HepG2 (cell line): ENCODE measurements at regions not wholly inside any gene's neighbourhood (a gene's known extent, or its start where the extent isn't known, plus 50 kb on each side); places are given as distances from the start of the nearest gene placed in this dataset.

Experiments
- ATAC-seq: fragments of 200-7000 bp; cut with Tn5 transposase; 3 replicates; pipeline ENCODE4 v1.9.1; 2020; ENCODE audit warnings: mild to moderate bottlenecking, moderate library complexity
- BruUV-seq: library from RNA; stranded (reverse); fragments of 400-500 nt; replicated peaks from 2 replicates; lab custom pipeline; 2021; lab: Mats Ljungman, UMichigan
- CTCF ChIA-PET: fragments of 300-600 bp; formaldehyde crosslinking; extraction: SDS; loops from one replicate; lab custom pipeline; 2021; ENCODE audit warnings: low total read pairs, inconsistent platforms, low intra/inter-chr PET ratio; lab: Yijun Ruan, JAX
- POLR2A ChIA-PET: fragments of 350-600 bp; sonication (Branson Sonifier 250); formaldehyde crosslinking; loops from one replicate; lab custom pipeline; 2020; ENCODE audit warnings: antibody characterized with exemption, inconsistent platforms; lab: Yijun Ruan, JAX
- DNase-seq: peaks from one replicate; pipeline ENCODE4 v3.0.0-alpha.2; 2015; ENCODE audit warnings: low spot score
- FAIRE-seq: peaks from 3 replicates; lab custom pipeline; 2011; peaks lifted over from hg19 to GRCh38; lab: Jason Lieb, UNC
- H2AFZ ChIP-seq: one replicate; pipeline ENCODE4 v1.6.1; 2011; ENCODE audit warnings: low read length, inconsistent platforms
- H3K27ac ChIP-seq: fragments of 300-600 bp; 3 replicates; pipeline ENCODE4 v1.8.0; 2011; ENCODE audit warnings: mixed run types, mild to moderate bottlenecking, mixed read lengths, low read length, inconsistent platforms; ENCODE audit not compliant: insufficient read depth; ENCODE audit errors: extremely low read length
- H3K27me3 ChIP-seq, 2 experiments: fragments of 200-600 bp in 1 of 2; 2 replicates in 1 of 2; 3 replicates in 1 of 2; pipeline versions ENCODE4 v1.6.0 to v1.8.0; 2011; ENCODE audit warnings: low read length in 2 of 2, mild to moderate bottlenecking in 2 of 2, moderate library complexity in 2 of 2, inconsistent platforms in 1 of 2; ENCODE audit not compliant: insufficient read depth in 2 of 2, control insufficient read depth in 1 of 2
- H3K36me3 ChIP-seq, 2 experiments: fragments of 200-600 bp in 1 of 2; replicated peaks in 1 of 2; 2 replicates in 1 of 2; 3 replicates in 1 of 2; pipeline versions ENCODE4 v1.5.1 to v1.8.0; 2011; ENCODE audit warnings: low read length in 2 of 2, inconsistent platforms in 1 of 2; ENCODE audit not compliant: insufficient read depth in 2 of 2, control insufficient read depth in 1 of 2
- H3K4me1 ChIP-seq: 2 replicates; pipeline ENCODE4 v1.5.1; 2012; ENCODE audit warnings: low read length, inconsistent platforms; ENCODE audit not compliant: insufficient read depth
- H3K4me2 ChIP-seq: 2 replicates; pipeline ENCODE4 v1.6.0; 2011; ENCODE audit warnings: low read depth, low read length, inconsistent platforms
- H3K4me3 ChIP-seq, 3 experiments: fragments of 200-600 bp in 1 of 3; sonication (generic), shearing (Covaris generic) in 1 of 3; replicated peaks in 1 of 3; 2 replicates each; pipeline ENCODE4 v1.5.1; 2011 to 2016; ENCODE audit warnings: low read length in 3 of 3, inconsistent platforms in 2 of 3, low read depth in 2 of 3, mild to moderate bottlenecking in 2 of 3, control low read depth in 1 of 3, mixed read lengths in 1 of 3; ENCODE audit not compliant: insufficient read depth in 1 of 3
- H3K79me2 ChIP-seq: one replicate; pipeline ENCODE4 v1.6.1; 2011; ENCODE audit warnings: low read length, inconsistent platforms; ENCODE audit not compliant: insufficient read depth
- H3K9ac ChIP-seq: 2 replicates; pipeline ENCODE4 v1.6.0; 2011; ENCODE audit warnings: mild to moderate bottlenecking, low read depth, low read length, inconsistent platforms; ENCODE audit not compliant: insufficient read depth
- H3K9me3 ChIP-seq: 2 replicates; pipeline ENCODE4 v1.5.1; 2012; ENCODE audit warnings: mild to moderate bottlenecking, low read length
- H4K20me1 ChIP-seq: 2 replicates; pipeline ENCODE4 v1.6.0; 2011; ENCODE audit warnings: inconsistent platforms, mild to moderate bottlenecking, low read length, moderate library complexity; ENCODE audit not compliant: insufficient read depth
- CENPX ChIP-seq: sonication (generic); formaldehyde crosslinking; IDR thresholded peaks from 2 replicates; pipeline ENCODE4 v1.9.0; 2021; ENCODE audit warnings: mild to moderate bottlenecking, missing genetic modification reagents, moderate library complexity
- CREBL2 ChIP-seq: sonication (generic); formaldehyde crosslinking; IDR thresholded peaks from 2 replicates; pipeline ENCODE4 v1.8.1; 2023; ENCODE audit warnings: missing genetic modification reagents, mild to moderate bottlenecking, borderline replicate concordance
- DMAP1 ChIP-seq: IDR thresholded peaks from 2 replicates; pipeline ENCODE4 v1.6.1; 2016
- GPN1 ChIP-seq: sonication (generic); formaldehyde crosslinking; IDR thresholded peaks from 2 replicates; pipeline ENCODE4 v1.5.1; 2020; ENCODE audit warnings: missing genetic modification reagents, borderline replicate concordance
- NR2F2 ChIP-seq: IDR thresholded peaks from 2 replicates; pipeline ENCODE4 v1.6.1; 2012; ENCODE audit warnings: low read depth, inconsistent platforms, borderline replicate concordance
- RXRA ChIP-seq: sonication (generic); formaldehyde crosslinking; IDR thresholded peaks from 2 replicates; pipeline ENCODE4 v1.5.1; 2020; ENCODE audit warnings: missing genetic modification reagents
- SCMH1 ChIP-seq: sonication (generic); formaldehyde crosslinking; IDR thresholded peaks from 2 replicates; pipeline ENCODE4 v1.9.0; 2021; ENCODE audit warnings: missing genetic modification reagents, mild to moderate bottlenecking, borderline replicate concordance
- SMAD9 ChIP-seq: sonication (generic); formaldehyde crosslinking; IDR thresholded peaks from 2 replicates; pipeline ENCODE4 v1.5.1; 2020; ENCODE audit warnings: mild to moderate bottlenecking, missing genetic modification reagents
- SRF ChIP-seq: IDR thresholded peaks from 2 replicates; pipeline ENCODE4 v1.6.1; 2011; ENCODE audit warnings: mild to moderate bottlenecking, low read depth, low read length, moderate library complexity
- TCF7L2 ChIP-seq: IDR thresholded peaks from 2 replicates; pipeline ENCODE4 v1.6.1; 2011; ENCODE audit warnings: mild to moderate bottlenecking, low read depth, low read length, moderate library complexity
- ZNF280D ChIP-seq: sonication (generic); formaldehyde crosslinking; IDR thresholded peaks from 2 replicates; pipeline ENCODE4 v1.5.1; 2020; ENCODE audit warnings: mild to moderate bottlenecking, missing genetic modification reagents
- ZNF30 ChIP-seq: sonication (generic); formaldehyde crosslinking; IDR thresholded peaks from 2 replicates; pipeline ENCODE4 v1.5.0; 2020; ENCODE audit warnings: mild to moderate bottlenecking, missing genetic modification reagents
- ZNF569 ChIP-seq: sonication (generic); formaldehyde crosslinking; IDR thresholded peaks from 2 replicates; pipeline ENCODE4 v1.5.0; 2020; ENCODE audit warnings: mild to moderate bottlenecking, missing genetic modification reagents, moderate library complexity, borderline replicate concordance
- WGBS: methylation state at CpG from one replicate; pipeline ENCODE4 v1.1.6; 2017; ENCODE audit warnings: low lambda C conversion rate; 5-methylcytosine and 5-hydroxymethylcytosine counted together
- in situ Hi-C: cut with HindIII; loops from 2 replicates; pipeline ENCODE4 v1.10.0; 2017; ENCODE audit warnings: low pct_unique_long_range_greater_than_20kb; ENCODE audit not compliant: extremely low pct_ligation_motif_present
- intact Hi-C: fragments of 100-400 bp; cut with micrococcal nuclease; formaldehyde crosslinking; loops from one replicate; pipeline ENCODE4 v1.10.0; 2022; ENCODE audit not compliant: unreplicated experiment

- Histone ChIP-seq H3K4me3 (no peak overlapping the region), H3K27ac (no peak overlapping the region), H3K79me2 (no peaks in the 10 kb centered on the region), H3K4me2 (no peak overlapping the region), H3K4me1 (no peaks in the 10 kb centered on the region), H3K27me3 (peaks cover 0 to 7% of the 10 kb centered on the region in 2 experiments; a peak in 1 of 5 replicates), H3K36me3 (no peaks in the 10 kb centered on the region), H4K20me1 (no peaks in the 10 kb centered on the region)
- intact Hi-C loops, result no loop called here
- WGBS, result 22% methylated on average over 4 of the region's 4 CpGs
- FAIRE-seq (no peak), DNase-seq (no peak)
- no TSS peak for BruUV-seq
- CTCF ChIA-PET, result no interaction called here
- TF ChIP-seq SMAD9, result no peak
- no peak for TF ChIP-seq SCMH1 (CRISPR knock-in tag)
- TF ChIP-seq CREBL2 (CRISPR knock-in tag), result no peak
- TF ChIP-seq GPN1, result no peak
- no peak for TF ChIP-seq ZNF30 (CRISPR knock-in tag)
- no peak for TF ChIP-seq RXRA (CRISPR knock-in tag)
- TF ChIP-seq ZNF569, result no peak
- TF ChIP-seq, all 625 proteins: peak for 0
- in situ Hi-C loops, result no loop called here
- no peak overlapping the region for H3K9ac ChIP-seq
- H2AFZ ChIP-seq, result no peak overlapping the region
- POLR2A ChIA-PET, result no interaction called here
- no peaks in the 10 kb centered on the region for H3K9me3 ChIP-seq
- no peak for ATAC-seq
Measured at GRCh38 chr20:4476903-4477500, 209.3 kb upstream of the PRNP start.

DNA sequence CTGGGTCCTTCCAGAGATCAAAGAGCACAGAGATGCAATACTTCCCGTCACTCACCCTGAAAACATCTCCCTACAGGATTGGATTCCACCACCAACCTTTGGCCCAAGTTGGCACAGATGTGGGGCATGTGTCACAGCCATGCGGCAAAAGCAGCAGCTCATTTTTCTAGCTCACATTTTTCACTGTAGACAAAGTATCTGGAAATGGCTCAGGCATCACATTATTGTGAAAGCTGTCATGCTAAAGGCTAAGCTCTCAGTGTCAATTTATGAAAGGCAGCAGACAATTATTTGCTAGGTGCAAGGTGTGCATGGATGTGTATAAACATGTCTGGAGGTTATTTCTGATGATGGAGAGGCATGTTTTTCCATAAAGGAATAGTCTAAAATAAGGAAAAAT, 213.3 kb upstream of the PRNP start:
- in situ Hi-C loops, result no loop called here
- Histone ChIP-seq H3K79me2 (no peaks in the 10 kb centered on the region), H3K9ac (no peak overlapping the region), H2AFZ (no peak overlapping the region), H3K4me3 (no peak overlapping the region), H4K20me1 (no peaks in the 10 kb centered on the region), H3K27me3 (0 out of 5 replicates have a peak, but pooled peaks cover 0 to 10% of the 10 kb centered on the region in 2 experiments), H3K27ac (no peak overlapping the region), H3K4me2 (no peak overlapping the region), H3K36me3 (no peaks in the 10 kb centered on the region), H3K9me3 (no peaks in the 10 kb centered on the region), H3K4me1 (no peaks in the 10 kb centered on the region)
- FAIRE-seq, result no peak
- DNase-seq, result no peak
- no peak for ATAC-seq
- no TSS peak for BruUV-seq
- 45% methylated on average over 2 of the region's 2 CpGs for WGBS
- CTCF ChIA-PET, result no interaction called here
- POLR2A ChIA-PET, result no interaction called here
- intact Hi-C loops, result no loop called here
- TF ChIP-seq CENPX (CRISPR knock-in tag), result no peak
- TF ChIP-seq ZNF280D (CRISPR knock-in tag), result no peak
- no peak for TF ChIP-seq DMAP1 (CRISPR knock-in tag)
- no peak for TF ChIP-seq SRF
- TF ChIP-seq NR2F2, result no peak
- no peak for TF ChIP-seq TCF7L2
